Suppressor macrophage (primary cell): ENCODE measurements at regions not wholly inside any gene's neighbourhood (a gene's known extent, or its start where the extent isn't known, plus 50 kb on each side); places are given as distances from the start of the nearest gene placed in this dataset.

Experiments used
- DNase-seq, 4 experiments: peaks; one replicate each; pipeline ENCODE4 v3.0.0-alpha.2; 2020 to 2022

DNA sequence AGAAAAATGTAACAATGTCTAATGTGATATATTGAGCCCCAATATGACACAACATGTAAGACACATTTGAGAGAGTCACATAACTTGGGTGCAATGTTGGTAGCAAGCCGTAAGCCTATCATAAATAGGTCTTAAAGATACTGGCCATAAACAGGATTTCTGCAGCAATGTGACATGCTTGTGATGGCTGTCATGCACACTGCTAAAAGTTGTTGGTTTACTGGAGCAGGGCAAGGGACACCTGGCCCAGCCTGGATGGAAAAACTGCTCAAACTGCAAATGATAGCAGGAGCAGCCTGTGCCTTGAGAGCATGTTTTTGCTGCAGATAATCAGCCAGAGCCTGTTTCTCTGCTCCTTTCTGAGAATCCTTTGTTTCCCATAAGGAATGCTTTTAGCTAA is 136.7 kb upstream of the ZNF91 start:
- DNase-seq = no peak

GRCh38 chr19:23531231-23531790 is 136.0 kb upstream of the ZNF91 start:
- DNase-seq = no peak

DNA sequence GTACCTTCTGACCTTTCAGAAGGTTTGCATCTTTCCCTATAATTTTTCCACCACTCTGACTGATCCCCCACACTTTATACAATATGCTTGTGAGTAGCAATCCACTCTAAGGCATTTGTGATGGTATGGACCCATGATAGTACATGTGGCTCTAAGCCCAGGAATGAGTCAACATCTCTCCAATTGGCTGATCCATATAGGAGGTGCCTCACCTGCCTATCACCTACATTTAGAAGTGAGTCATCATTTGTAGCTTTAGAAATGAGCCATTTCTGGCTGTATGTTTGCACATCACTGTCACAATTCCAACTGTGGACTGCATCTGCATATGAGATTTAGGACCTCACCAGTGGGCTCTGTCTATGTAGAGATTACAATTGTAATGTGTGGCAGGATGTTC is 133.1 kb upstream of the ZNF91 start:
- no peak for DNase-seq

DNA sequence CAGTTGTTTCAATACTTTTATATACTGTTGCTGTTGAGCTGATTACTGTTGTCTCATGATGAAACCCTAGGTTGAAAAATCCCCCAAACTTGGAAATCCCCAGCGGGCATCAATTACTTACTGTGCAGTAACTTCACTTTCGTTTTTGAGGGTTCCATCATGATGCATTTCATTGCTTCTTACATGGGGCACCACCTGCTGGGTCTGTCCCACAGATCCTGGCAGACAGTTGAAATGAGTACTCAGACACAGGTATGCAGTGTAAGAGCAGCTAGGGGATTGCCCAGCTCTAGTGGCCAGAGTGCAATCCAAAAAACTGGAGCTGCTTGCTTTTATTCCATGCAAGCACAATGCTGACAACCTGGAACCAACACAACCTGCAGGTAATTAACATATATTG is 132.5 kb upstream of the ZNF91 start:
- no peak for DNase-seq

GRCh38 chr19:23526302-23526701 is 131.0 kb upstream of the ZNF91 start:
- no peak for DNase-seq

DNA sequence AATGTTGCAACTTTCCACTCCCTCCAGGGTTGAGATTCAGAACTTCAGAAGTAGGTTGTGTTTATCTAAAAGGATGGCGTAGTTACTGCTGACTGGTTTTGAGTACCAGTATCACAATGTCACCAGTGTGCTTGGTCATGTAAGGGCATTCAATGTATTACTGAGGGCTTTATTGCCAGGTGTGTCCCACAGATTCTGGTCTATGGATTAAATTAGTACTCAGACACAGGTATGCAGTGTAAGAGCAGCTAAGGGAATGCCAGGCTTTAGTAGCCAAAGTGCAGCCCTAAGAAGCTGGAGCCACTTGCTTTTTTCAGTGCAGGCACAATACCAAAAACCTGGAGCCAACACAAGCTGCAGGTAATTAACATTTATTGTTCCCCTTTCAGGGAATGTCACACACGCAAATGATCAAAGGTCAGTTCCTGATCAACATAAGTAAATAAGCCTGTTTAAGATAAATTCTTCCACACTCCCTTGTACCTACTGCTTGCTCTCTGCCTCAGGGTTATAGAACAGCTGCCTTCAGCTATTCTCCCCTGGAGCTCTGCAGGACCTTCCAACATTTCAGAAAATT is 130.1 kb upstream of the ZNF91 start:
- DNase-seq = no peak

GRCh38 chr19:23523863-23524262 is 128.6 kb upstream of the ZNF91 start:
- DNase-seq = no peak

DNA sequence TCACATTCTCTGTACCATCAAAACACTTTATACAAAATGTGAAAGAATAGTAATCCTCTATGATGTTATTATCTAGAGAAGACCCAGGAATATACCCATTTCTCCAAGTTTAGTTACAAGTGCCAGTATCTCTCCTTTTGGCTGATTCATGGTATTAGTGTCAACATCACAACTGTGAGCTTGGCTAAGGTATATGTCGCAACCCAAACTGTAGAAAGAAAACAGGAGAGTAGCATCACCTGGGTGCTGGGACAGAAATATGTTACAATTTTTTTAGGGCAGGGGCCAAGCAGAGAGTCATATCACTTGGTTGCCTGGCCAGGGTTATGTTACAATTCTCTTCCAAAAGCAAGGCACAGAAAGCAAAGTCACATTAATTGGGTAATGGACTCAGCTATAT is 127.2 kb upstream of the ZNF91 start:
- DNase-seq = no peak

- DNase-seq = no peak
Measured at GRCh38 chr19:23521471-23521870, 126.2 kb upstream of the ZNF91 start.

- DNase-seq = no peak
Measured at GRCh38 chr19:23520441-23520840, 125.2 kb upstream of the ZNF91 start.

DNA sequence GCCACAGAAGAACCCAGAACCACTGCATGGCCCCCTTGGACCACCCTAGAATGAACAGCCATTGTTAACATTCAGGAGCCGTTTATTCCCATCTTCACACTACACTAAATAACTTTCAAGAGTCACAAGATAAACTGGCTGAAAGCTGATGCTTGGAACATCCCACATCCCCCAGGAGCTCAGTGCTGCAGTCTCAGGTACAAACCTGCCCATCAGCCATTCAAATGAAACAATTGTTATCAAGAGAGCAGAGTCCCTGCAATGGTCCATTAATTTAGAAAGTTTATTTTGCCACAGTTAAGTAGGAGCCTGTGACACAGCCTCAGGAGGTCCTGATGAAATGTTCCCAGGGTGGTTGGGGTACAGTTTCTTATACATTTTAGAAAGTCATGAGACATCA is 123.8 kb upstream of the ZNF91 start:
- DNase-seq = no peak

- no peak for DNase-seq
Measured at GRCh38 chr19:23516266-23516665, 121.0 kb upstream of the ZNF91 start.

DNA sequence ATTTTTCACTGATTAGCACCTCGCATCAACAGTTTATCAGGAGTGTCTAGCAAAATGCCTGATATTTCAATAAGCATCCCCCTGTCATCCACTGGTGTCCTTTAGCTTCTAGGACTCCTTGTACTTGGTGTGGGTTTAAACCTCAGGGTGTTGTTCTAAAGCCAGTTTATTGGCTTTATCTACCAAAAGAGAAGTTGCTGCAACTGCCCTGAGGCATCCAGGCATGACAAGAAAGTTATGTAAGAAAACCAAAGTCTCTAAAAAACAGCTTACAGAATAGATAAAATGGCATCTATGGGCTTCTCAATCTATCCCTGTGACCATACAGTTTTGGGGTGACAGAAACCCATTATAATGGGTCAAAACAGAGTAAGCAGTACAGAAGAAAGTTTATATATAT is 120.3 kb upstream of the ZNF91 start:
- no peak for DNase-seq

DNA sequence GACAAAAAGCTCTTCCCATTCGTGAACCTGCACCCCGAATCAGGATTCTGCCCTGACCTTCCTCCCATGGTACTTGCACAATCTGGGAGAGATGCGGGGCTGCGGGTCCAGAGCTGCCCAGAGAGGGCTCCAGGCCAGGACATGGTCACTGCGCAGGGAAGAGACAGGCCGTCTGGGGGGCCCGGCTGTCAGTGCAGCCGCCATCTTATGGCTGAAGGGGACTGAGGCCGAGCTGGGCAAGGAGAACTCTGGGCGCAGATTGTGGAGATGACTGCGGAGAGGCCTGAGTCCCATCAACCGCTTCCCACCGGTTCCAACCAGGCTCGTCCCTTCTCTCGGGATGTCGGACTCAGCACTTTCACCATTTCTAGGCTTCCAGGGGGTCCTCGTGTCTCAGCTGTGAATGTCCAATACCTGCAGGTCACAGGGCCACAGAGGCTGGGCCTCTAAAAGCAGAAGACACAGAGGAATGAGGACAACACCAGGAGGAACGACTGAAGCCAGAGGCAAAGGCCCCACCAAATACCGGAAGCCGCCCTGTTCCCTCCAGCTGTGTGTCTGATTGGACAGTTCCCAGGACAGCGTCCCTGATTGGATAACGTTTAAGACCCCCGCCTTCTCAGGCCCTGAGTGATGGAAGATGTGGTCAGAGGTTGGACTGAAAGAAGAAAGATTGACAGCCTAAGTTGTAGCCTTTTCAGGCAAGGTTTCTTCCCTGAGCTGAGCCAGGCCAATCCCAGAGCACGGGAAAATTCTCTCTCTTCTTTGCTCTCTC is 117.1 kb upstream of the ZNF91 start:
- DNase-seq = no peak

DNA sequence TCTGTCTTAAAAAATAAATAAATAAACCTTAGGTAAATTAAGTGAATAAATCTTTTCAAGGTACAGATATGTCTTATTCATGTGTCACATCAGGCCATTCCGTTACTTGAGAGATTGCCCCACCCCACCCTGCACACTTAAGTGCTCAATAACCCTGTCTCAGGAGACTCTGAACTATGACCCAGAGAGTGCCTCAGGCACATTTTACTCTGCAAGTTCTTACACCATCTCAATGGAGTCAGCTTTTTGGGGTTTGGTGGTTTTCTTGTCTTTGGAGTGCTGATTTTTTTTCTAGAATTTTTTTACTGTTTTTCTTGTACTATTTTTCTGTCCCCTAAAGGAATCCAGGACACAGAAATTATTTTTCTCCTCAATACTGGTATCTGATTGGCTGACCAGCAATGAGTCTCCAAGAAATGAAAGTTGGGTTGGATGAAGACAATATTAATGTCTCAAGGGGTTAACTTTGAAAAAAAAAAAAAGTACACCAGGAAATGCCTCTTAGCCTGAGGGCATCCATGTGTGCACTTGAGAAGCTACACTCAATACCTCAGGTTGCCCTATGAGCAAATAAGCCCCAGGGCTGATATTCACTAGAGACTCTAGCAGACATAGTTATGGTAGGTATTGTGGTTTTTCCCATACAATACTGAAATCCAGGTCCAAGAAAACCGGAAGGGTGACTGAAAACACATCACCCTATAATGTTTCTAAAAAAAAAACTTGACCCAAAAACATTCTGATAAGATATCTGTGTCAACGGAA is 114.6 kb upstream of the ZNF91 start:
- DNase-seq = no peak

DNA sequence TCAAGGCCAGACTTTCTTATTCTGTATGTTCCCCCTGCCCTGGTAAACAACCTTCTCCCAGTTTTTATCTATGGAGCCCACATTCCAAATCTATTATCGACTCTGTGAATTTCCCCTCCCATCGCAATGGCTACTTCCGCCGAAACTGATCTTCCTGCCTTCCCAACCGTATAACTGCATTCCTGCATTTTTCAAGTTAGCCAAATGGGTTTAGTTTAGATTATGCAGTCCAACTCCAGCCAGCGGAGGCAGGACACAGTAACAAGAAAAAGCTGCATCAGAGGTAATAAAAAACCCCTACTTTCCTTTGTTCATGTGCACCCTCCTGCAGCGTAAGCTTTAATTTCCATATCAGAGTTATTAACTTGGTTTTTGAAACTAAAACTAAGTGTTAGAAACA is 112.2 kb upstream of the ZNF91 start:
- DNase-seq = no peak

- DNase-seq = no peak
Measured at GRCh38 chr19:23505738-23506137, 110.5 kb upstream of the ZNF91 start.

DNA sequence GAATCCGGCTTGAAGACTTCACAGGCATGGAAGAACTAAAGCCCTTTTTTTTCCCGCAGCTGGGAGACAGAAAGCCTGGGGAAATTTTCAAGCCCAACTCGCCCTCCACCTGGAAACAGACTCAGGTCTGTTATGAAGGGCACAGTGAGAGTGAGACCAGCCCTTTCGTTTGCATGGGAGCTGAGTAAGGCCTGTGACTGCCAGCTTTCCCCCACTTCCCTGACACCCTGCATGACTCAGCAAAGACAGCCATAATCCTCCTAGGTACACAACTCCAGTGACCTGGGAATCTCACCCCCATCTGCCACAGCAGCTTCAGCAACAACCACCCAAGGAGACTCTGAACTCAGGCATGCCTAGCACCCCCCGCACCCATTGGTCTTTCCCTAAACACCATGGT is 87.6 kb upstream of the ZNF91 start:
- no peak for DNase-seq

DNA sequence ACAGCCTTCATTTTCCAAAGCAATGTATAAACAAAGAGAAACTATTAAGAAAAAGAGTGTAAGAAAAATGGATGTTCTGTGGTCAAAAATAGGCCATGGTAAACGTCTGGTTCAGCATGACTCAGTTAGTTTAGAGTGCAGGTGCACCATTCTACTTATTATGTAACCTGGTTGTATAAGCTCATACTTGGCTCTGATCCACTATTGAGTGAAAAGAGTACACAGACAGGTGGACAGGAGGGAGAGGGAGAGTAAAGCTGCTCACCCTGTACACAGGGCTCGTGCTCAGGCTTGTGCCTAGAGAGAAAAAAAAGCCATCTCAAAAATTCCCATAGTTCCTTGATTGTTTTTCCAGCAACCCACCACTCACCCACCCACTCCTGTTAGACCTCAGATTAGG is 85.8 kb upstream of the ZNF91 start:
- DNase-seq = no peak

DNA sequence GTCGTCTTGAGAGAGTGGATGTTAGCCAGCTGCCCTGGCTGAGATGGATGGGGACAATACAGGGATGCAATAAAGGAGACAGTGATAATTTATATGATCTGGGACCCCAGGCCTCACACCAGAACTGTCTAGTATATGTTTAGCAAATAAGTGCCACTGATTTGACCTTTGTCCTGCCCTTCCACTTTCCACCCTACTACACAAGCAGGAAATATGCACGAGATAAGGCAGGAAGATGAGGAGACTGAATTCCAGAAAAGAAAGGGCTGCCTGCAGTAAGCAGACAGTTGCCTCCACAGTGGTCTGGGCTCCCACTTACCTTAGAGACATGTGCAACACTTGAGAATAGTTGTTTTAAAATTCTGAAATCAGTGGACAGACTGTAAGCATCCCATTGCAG is 80.2 kb upstream of the ZNF91 start:
- no peak for DNase-seq

DNA sequence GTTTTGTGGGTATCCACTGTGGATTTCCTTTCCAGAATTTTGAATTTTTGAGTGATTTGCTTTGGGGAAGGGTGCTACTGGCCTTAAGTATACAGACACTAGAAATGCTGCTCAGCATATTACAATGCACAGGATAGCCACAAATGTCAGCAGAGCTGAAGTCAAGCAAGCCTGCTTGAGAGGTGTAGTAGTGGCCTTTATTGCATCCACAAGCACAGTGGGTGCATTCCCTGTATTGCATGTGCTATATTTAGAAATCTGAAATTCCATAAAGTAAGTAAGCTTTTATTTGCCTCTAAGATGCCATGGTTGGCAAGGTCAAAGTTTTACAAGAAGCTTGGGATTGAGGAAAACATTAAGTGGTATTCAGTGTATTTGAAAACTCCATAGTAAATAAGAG is 79.5 kb upstream of the ZNF91 start:
- no peak for DNase-seq

DNA sequence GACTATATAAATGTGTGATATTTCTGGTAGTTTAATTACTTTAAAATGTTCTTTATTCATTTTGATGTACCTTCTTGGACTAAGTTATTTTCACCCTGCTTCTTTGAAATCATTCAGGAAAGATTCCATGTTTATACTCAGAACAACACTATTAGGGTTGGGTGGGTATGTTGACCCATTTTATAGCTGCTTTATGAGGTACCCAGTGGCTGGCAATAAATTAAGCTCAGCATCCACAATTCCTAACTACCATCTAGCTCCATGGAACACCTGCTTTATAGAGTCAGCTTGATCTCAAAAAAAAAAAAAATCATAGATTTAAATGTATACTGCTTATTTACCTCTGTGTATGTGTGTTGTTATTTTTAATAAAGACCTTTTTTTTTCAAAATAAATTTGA is 78.9 kb upstream of the ZNF91 start:
- DNase-seq = no peak

GRCh38 chr19:23470873-23471545 is 75.7 kb upstream of the ZNF91 start:
- no peak for DNase-seq
